WERI-Rb-1 (cell line): ENCODE measurements at regions not wholly inside any gene's neighbourhood (a gene's known extent, or its start where the extent isn't known, plus 50 kb on each side); places are given as distances from the start of the nearest gene placed in this dataset.

ENCODE experiments used
- DNase-seq: peaks from one replicate; pipeline ENCODE4 v3.0.0-alpha.2; 2020
- H3K27ac ChIP-seq: fragments of 250-450 bp; sonication (Bioruptor Pico); 2 replicates; pipeline ENCODE4 v1.5.1; 2020; ENCODE audit warnings: mild to moderate bottlenecking, moderate library complexity
- H3K27me3 ChIP-seq: fragments of 250-450 bp; sonication (Bioruptor Pico); 2 replicates; pipeline ENCODE4 v1.5.1; 2021; ENCODE audit warnings: mild to moderate bottlenecking, low read depth, moderate library complexity; ENCODE audit not compliant: insufficient read depth, severe bottlenecking
- H3K36me3 ChIP-seq: fragments of 250-450 bp; sonication (Bioruptor Pico); 2 replicates; pipeline ENCODE4 v1.5.1; 2020; ENCODE audit warnings: mild to moderate bottlenecking, moderate library complexity
- H3K4me3 ChIP-seq: 2 replicates; pipeline ENCODE4 v1.5.1; 2011; ENCODE audit warnings: low read depth, mild to moderate bottlenecking, control low read depth, low read length
- H3K9me3 ChIP-seq: fragments of 250-450 bp; sonication (Bioruptor Pico); 2 replicates; pipeline ENCODE4 v1.5.1; 2021; ENCODE audit warnings: mild to moderate bottlenecking, moderate library complexity; ENCODE audit not compliant: severe bottlenecking
- TF ChIP-seq, protein P1 (sequence below): IDR thresholded peaks from 2 replicates; pipeline ENCODE4 v1.5.1; 2011; ENCODE audit warnings: low read depth, mild to moderate bottlenecking, control low read depth, inconsistent platforms, low read length

DNA sequence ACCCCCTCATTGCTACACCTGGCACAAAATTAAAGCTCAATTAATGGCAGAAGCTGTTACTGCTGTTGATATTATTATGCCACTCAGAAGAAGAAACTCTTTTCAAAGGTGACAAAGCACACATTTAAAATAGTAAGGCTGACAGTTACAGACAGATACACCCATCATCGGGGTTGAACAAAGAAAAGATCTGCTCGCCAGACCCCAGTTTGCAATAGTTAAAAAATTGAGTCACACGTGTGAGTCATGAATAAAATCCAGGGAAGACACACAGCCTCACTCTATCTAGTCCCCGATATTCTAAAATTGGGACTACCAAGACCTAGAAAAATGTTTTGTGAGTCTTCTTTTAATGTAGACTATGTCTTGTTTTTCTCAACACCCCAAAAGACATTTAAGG, 330.0 kb upstream of the SOX9 start:
- H3K36me3 ChIP-seq = no peaks in the 10 kb centered on the region
- H3K27ac ChIP-seq = no peak overlapping the region
- H3K4me3 ChIP-seq = no peak overlapping the region
- H3K9me3 ChIP-seq = no peaks in the 10 kb centered on the region
- DNase-seq = no peak
- TF ChIP-seq, protein P1, sequence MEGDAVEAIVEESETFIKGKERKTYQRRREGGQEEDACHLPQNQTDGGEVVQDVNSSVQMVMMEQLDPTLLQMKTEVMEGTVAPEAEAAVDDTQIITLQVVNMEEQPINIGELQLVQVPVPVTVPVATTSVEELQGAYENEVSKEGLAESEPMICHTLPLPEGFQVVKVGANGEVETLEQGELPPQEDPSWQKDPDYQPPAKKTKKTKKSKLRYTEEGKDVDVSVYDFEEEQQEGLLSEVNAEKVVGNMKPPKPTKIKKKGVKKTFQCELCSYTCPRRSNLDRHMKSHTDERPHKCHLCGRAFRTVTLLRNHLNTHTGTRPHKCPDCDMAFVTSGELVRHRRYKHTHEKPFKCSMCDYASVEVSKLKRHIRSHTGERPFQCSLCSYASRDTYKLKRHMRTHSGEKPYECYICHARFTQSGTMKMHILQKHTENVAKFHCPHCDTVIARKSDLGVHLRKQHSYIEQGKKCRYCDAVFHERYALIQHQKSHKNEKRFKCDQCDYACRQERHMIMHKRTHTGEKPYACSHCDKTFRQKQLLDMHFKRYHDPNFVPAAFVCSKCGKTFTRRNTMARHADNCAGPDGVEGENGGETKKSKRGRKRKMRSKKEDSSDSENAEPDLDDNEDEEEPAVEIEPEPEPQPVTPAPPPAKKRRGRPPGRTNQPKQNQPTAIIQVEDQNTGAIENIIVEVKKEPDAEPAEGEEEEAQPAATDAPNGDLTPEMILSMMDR = no peak
- peaks cover 45% of the 10 kb centered on the region for H3K27me3 ChIP-seq

DNA sequence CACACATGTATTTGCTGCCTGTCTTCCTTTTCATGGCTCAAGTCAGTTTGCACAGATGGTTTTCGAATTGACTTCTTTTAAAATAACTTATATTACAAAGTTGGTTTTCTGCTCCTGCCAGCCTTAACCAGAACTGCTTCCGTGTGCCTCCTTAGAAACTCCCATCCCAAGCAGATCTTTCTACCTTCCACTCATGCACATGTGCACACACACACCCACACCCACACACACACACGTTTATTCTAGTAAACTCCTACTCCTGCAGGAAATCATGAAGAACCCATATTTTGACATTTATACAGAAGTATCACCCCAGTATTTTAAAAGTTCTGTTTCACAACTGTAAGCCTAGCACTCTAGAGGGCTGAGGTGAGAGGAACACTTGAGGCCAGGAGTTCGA, 329.5 kb upstream of the SOX9 start:
- no peak overlapping the region for H3K4me3 ChIP-seq

DNA sequence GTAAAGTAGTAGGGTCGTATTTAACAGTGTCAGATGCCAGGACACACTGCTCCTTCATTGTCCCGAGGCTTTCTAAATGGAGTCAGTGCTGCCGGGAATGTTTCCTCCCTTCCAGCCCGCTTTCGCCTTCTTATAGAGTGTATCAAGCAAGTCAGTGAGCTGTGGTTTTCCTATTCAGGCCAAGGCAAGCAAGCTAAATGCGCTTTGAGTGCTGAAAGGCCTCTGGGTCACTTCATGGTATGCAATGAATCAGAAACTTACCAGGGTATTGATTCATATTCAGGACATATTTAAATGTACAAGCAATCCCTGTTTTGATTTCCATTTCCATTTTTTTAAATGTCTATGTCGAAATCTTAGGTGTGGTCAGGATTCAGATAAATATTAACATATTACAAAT, 327.9 kb upstream of the SOX9 start:
- no peaks in the 10 kb centered on the region for H3K36me3 ChIP-seq
- no peak for DNase-seq
- TF ChIP-seq, protein P1 = no peak
- no peak overlapping the region for H3K27ac ChIP-seq
- no peak overlapping the region for H3K4me3 ChIP-seq
- H3K9me3 ChIP-seq = no peaks in the 10 kb centered on the region
- H3K27me3 ChIP-seq = peaks cover 34% of the 10 kb centered on the region

More for the DNA sequence above, 329.5 kb upstream of the SOX9 start:
- no peak overlapping the region for H3K27ac ChIP-seq
- peaks cover 45% of the 10 kb centered on the region for H3K27me3 ChIP-seq
- H3K36me3 ChIP-seq = no peaks in the 10 kb centered on the region
- H3K9me3 ChIP-seq = no peaks in the 10 kb centered on the region
- TF ChIP-seq, protein P1 = no peak
- no peak for DNase-seq

DNA sequence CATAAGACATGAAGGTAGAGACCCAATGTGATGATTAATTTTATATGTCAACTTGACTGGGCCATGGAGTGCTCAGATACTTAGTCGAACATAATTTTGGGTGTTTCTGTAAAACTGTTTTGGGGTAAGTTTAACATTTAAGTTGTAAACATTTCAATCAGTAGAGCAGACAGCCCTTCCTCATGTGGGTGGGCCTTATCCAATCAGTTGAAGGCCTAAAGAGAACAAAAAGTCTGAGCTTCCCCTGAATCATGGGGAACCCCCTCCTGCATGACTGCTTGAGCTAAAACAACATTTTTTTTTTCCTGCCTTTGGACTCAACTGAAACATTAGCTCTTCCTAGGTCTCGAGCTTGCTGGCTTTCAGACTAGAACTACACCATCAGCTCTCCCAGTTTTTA, 327.3 kb upstream of the SOX9 start:
- no peak for DNase-seq
- Histone ChIP-seq H3K4me3 (no peak overlapping the region), H3K9me3 (no peaks in the 10 kb centered on the region), H3K36me3 (no peaks in the 10 kb centered on the region), H3K27me3 (peaks cover 36% of the 10 kb centered on the region), H3K27ac (no peak overlapping the region)
- TF ChIP-seq, protein P1 = no peak

DNA sequence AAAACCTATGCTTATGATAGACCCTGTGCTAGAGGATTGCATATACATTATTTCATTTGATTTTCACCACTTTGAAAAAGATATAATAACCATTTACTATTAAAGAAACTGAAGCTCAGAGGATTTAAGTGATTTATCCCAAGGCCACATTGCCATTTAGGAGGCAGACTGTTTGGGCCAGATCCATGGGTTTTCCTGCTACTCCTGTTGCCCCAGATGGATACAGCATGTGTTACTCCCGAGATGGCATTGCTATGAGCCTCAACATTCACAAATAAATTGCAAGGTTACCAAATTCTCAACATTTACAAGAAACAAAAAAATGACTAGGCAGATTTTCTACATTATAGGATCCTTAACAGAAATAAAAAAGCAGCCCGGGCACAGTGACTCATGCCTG, 322.1 kb upstream of the SOX9 start:
- no peak overlapping the region for H3K4me3 ChIP-seq
- DNase-seq = no peak
- H3K27me3 ChIP-seq = peaks cover 51% of the 10 kb centered on the region
- no peaks in the 10 kb centered on the region for H3K9me3 ChIP-seq
- no peaks in the 10 kb centered on the region for H3K36me3 ChIP-seq
- TF ChIP-seq, protein P1 = no peak
- no peak overlapping the region for H3K27ac ChIP-seq

DNA sequence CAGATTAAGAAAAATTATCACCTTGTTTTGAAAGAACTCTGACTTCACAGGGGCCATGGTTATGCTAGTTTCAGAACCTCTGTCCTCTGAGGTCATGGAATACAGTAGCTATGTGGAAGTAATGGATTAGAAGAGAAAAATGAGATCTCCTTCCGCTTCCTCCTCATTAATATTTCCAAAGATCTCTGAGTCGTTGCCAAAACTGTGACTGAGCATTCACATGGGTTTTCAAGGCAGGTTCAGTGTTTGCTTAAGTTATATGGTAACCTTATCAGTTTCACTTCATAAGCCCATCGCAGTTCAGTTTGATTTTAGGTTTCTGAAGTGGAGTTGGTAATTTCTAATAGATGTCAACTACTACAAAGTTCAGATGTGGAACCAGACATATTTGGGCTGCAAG, 321.2 kb upstream of the SOX9 start:
- TF ChIP-seq, protein P1 = no peak
- Histone ChIP-seq H3K9me3 (no peaks in the 10 kb centered on the region), H3K27me3 (peaks cover 59% of the 10 kb centered on the region)

More for the DNA sequence above, 321.2 kb upstream of the SOX9 start:
- DNase-seq = no peak
- no peak overlapping the region for H3K4me3 ChIP-seq
- H3K36me3 ChIP-seq = no peaks in the 10 kb centered on the region
- H3K27ac ChIP-seq = no peak overlapping the region
